OCI-LY1 (cell line): ENCODE measurements at regions not wholly inside any gene's neighbourhood (a gene's known extent, or its start where the extent isn't known, plus 50 kb on each side); places are given as distances from the start of the nearest gene placed in this dataset.

Experiments
- H2AFZ ChIP-seq: fragments of 200-600 bp; sonication (generic), shearing (Covaris generic); 2 replicates; pipeline ENCODE4 v1.6.0; 2014; ENCODE audit warnings: antibody characterized with exemption, mild to moderate bottlenecking, low read length
- H3F3A ChIP-seq: fragments of 200-600 bp; sonication (generic), shearing (Covaris generic); 2 replicates; pipeline ENCODE4 v1.6.0; 2014; ENCODE audit warnings: mild to moderate bottlenecking, antibody characterized with exemption, low read length, moderate library complexity; ENCODE audit not compliant: insufficient read depth
- H3K27ac ChIP-seq: fragments of 200-600 bp; sonication (generic); 2 replicates; pipeline ENCODE4 v1.5.1; 2014; ENCODE audit warnings: low read length, mixed run types, mild to moderate bottlenecking, low read depth; ENCODE audit not compliant: poor library complexity, severe bottlenecking
- H3K27me3 ChIP-seq: fragments of 200-600 bp; sonication (generic); 2 replicates; pipeline ENCODE4 v1.6.0; 2014; ENCODE audit warnings: antibody characterized with exemption, mild to moderate bottlenecking, low read length, moderate library complexity; ENCODE audit not compliant: insufficient read depth
- H3K36me3 ChIP-seq: fragments of 200-600 bp; sonication (generic); 2 replicates; pipeline ENCODE4 v1.6.1; 2014; ENCODE audit warnings: mild to moderate bottlenecking, antibody characterized with exemption, low read length, moderate library complexity, mixed read lengths; ENCODE audit not compliant: insufficient read depth
- H3K4me1 ChIP-seq: fragments of 200-600 bp; sonication (generic); 2 replicates; pipeline ENCODE4 v1.5.1; 2014; ENCODE audit warnings: mild to moderate bottlenecking, low read length, moderate library complexity; ENCODE audit not compliant: insufficient read depth, severe bottlenecking
- H3K4me2 ChIP-seq: fragments of 200-600 bp; sonication (generic), shearing (Covaris generic); 2 replicates; pipeline ENCODE4 v1.6.1; 2014; ENCODE audit warnings: low read length
- H3K4me3 ChIP-seq: fragments of 200-600 bp; sonication (generic); 2 replicates; pipeline ENCODE4 v1.5.1; 2014; ENCODE audit warnings: low read length, low read depth, mild to moderate bottlenecking, mixed read lengths; ENCODE audit not compliant: poor library complexity, severe bottlenecking
- H3K79me2 ChIP-seq: fragments of 200-600 bp; shearing (Covaris generic); 2 replicates; pipeline ENCODE4 v1.6.1; 2016; ENCODE audit warnings: mixed run types, low read length, mixed read lengths; ENCODE audit not compliant: insufficient read depth
- H3K9ac ChIP-seq: fragments of 200-600 bp; sonication (generic), shearing (Covaris generic); 2 replicates; pipeline ENCODE4 v1.6.1; 2014; ENCODE audit warnings: mild to moderate bottlenecking, low read length, mixed read lengths
- H3K9me2 ChIP-seq: fragments of 200-600 bp; sonication (generic), shearing (Covaris generic); 2 replicates; pipeline ENCODE4 v1.6.1; 2014; ENCODE audit warnings: low read depth, mild to moderate bottlenecking, low read length, mixed read lengths
- H3K9me3 ChIP-seq: fragments of 200-600 bp; shearing (Covaris generic); 2 replicates; pipeline ENCODE4 v1.6.1; 2014; ENCODE audit warnings: low read length, mixed read lengths
- H4K20me1 ChIP-seq: fragments of 200-600 bp; sonication (generic), shearing (Covaris generic); 2 replicates; pipeline ENCODE4 v1.6.0; 2016; ENCODE audit warnings: mild to moderate bottlenecking, low read length; ENCODE audit not compliant: insufficient read depth
- EZH2 ChIP-seq: fragments of 200-600 bp; sonication (generic), shearing (Covaris generic); IDR thresholded peaks from 2 replicates; pipeline ENCODE4 v1.8.0; 2017; ENCODE audit warnings: borderline replicate concordance, mixed run types, mild to moderate bottlenecking, antibody characterized with exemption, low read length, moderate library complexity, mixed read lengths
- TF ChIP-seq, protein P1 (sequence below): fragments of 200-600 bp; sonication (generic), shearing (Covaris generic); IDR thresholded peaks from 2 replicates; pipeline ENCODE4 v1.5.1; 2017; ENCODE audit warnings: mild to moderate bottlenecking, antibody characterized with exemption, low read length, moderate library complexity, mixed read lengths

DNA sequence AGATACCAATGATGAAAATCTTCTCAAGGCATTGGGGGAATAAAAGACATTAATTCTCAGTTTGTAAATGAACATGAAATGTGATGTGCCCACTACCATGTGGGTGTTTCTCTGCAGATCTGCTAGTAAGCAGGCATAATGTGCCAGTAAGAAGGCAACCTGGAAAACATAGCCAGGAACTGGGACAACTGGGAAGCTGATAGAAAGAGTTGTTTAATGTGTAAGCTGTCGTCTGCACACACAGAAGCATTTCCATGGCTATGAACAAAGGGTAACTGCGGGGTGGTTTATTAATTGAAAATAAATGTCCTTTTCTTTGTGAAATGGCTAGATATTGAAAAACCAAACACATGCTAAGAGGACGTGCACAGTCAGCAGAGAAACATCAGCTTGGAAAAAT lies 52.0 kb downstream of the ZC3H11B start:
- no peaks in the 10 kb centered on the region for H3K9me2 ChIP-seq
- no peaks in the 10 kb centered on the region for H3F3A ChIP-seq
- no peak overlapping the region for H2AFZ ChIP-seq
- H4K20me1 ChIP-seq = no peaks in the 10 kb centered on the region
- H3K9ac ChIP-seq = no peak overlapping the region
- no peaks in the 10 kb centered on the region for H3K4me1 ChIP-seq
- H3K4me2 ChIP-seq = no peak overlapping the region
- H3K27me3 ChIP-seq = no peaks in the 10 kb centered on the region
- no peak overlapping the region for H3K27ac ChIP-seq
- H3K36me3 ChIP-seq = no peaks in the 10 kb centered on the region
- H3K79me2 ChIP-seq = no peaks in the 10 kb centered on the region
- H3K4me3 ChIP-seq = no peak overlapping the region
- TF ChIP-seq, protein P1, sequence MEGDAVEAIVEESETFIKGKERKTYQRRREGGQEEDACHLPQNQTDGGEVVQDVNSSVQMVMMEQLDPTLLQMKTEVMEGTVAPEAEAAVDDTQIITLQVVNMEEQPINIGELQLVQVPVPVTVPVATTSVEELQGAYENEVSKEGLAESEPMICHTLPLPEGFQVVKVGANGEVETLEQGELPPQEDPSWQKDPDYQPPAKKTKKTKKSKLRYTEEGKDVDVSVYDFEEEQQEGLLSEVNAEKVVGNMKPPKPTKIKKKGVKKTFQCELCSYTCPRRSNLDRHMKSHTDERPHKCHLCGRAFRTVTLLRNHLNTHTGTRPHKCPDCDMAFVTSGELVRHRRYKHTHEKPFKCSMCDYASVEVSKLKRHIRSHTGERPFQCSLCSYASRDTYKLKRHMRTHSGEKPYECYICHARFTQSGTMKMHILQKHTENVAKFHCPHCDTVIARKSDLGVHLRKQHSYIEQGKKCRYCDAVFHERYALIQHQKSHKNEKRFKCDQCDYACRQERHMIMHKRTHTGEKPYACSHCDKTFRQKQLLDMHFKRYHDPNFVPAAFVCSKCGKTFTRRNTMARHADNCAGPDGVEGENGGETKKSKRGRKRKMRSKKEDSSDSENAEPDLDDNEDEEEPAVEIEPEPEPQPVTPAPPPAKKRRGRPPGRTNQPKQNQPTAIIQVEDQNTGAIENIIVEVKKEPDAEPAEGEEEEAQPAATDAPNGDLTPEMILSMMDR = no peak
- TF ChIP-seq EZH2 = no peak
- H3K9me3 ChIP-seq = no peaks in the 10 kb centered on the region

DNA sequence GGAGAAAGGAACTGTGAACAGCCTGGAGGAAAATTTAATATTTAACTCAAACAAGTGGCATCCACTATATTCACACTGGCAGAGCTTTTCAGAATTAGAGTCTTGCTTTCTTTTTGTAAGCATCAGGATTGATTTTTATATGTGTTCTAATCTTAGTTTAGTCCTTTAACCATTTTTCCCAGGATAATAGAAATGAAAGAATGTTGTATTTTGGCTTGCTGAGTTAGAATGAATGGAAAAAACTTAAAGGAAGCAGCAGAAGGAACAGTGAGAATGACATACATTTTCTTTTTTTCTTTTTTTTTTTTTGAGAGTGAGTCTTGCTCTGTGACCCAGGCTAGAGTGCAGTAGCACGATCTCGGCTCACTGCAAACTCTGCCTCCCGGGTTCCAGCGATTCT lies 53.0 kb downstream of the ZC3H11B start:
- H3K27ac ChIP-seq = no peak overlapping the region
- H3K9me2 ChIP-seq = no peaks in the 10 kb centered on the region
- no peak overlapping the region for H3K4me2 ChIP-seq
- no peak overlapping the region for H2AFZ ChIP-seq
- H3K4me3 ChIP-seq = no peak overlapping the region
- no peaks in the 10 kb centered on the region for H3K79me2 ChIP-seq
- no peaks in the 10 kb centered on the region for H4K20me1 ChIP-seq
- no peak for TF ChIP-seq EZH2
- TF ChIP-seq, protein P1 = no peak
- no peaks in the 10 kb centered on the region for H3K27me3 ChIP-seq
- no peaks in the 10 kb centered on the region for H3K4me1 ChIP-seq
- no peaks in the 10 kb centered on the region for H3F3A ChIP-seq
- no peaks in the 10 kb centered on the region for H3K9me3 ChIP-seq
- no peak overlapping the region for H3K9ac ChIP-seq
- H3K36me3 ChIP-seq = no peaks in the 10 kb centered on the region

GRCh38 chr1:219555806-219556205 lies 57.1 kb downstream of the ZC3H11B start:
- no peak overlapping the region for H3K4me2 ChIP-seq
- H3K9ac ChIP-seq = no peak overlapping the region
- no peaks in the 10 kb centered on the region for H3K4me1 ChIP-seq
- no peak overlapping the region for H3K27ac ChIP-seq
- H3K9me2 ChIP-seq = no peaks in the 10 kb centered on the region
- no peak overlapping the region for H2AFZ ChIP-seq
- no peaks in the 10 kb centered on the region for H3F3A ChIP-seq
- H3K4me3 ChIP-seq = no peak overlapping the region
- H4K20me1 ChIP-seq = no peaks in the 10 kb centered on the region
- no peaks in the 10 kb centered on the region for H3K36me3 ChIP-seq
- H3K9me3 ChIP-seq = no peaks in the 10 kb centered on the region
- H3K27me3 ChIP-seq = no peaks in the 10 kb centered on the region
- H3K79me2 ChIP-seq = no peaks in the 10 kb centered on the region
- TF ChIP-seq EZH2 = no peak
- TF ChIP-seq, protein P1 = no peak
